ENCODE measurements at regions not wholly inside any gene's neighbourhood (a gene's known extent, or its start where the extent isn't known, plus 50 kb on each side); places are given as distances from the start of the nearest gene placed in this dataset.

GRCh38 chr7:25882151-25882773 is 269.7 kb upstream of the NFE2L3 start:
- TF ChIP-seq SPI1 (IDR thresholded peaks at IDR 0.05; ENCODE audit: borderline replicate concordance, low read depth), result no peak
- TF ChIP-seq, protein P1, sequence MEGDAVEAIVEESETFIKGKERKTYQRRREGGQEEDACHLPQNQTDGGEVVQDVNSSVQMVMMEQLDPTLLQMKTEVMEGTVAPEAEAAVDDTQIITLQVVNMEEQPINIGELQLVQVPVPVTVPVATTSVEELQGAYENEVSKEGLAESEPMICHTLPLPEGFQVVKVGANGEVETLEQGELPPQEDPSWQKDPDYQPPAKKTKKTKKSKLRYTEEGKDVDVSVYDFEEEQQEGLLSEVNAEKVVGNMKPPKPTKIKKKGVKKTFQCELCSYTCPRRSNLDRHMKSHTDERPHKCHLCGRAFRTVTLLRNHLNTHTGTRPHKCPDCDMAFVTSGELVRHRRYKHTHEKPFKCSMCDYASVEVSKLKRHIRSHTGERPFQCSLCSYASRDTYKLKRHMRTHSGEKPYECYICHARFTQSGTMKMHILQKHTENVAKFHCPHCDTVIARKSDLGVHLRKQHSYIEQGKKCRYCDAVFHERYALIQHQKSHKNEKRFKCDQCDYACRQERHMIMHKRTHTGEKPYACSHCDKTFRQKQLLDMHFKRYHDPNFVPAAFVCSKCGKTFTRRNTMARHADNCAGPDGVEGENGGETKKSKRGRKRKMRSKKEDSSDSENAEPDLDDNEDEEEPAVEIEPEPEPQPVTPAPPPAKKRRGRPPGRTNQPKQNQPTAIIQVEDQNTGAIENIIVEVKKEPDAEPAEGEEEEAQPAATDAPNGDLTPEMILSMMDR (IDR thresholded peaks at IDR 0.05; ENCODE audit: insufficient read depth, low read length), result no peak
- no peak for TF ChIP-seq GABPA (IDR thresholded peaks at IDR 0.05; ENCODE audit: low read depth)
- TF ChIP-seq POLR2AphosphoS5 (IDR thresholded peaks at IDR 0.05; ENCODE audit: low read depth), result no peak
- TF ChIP-seq, protein P2, sequence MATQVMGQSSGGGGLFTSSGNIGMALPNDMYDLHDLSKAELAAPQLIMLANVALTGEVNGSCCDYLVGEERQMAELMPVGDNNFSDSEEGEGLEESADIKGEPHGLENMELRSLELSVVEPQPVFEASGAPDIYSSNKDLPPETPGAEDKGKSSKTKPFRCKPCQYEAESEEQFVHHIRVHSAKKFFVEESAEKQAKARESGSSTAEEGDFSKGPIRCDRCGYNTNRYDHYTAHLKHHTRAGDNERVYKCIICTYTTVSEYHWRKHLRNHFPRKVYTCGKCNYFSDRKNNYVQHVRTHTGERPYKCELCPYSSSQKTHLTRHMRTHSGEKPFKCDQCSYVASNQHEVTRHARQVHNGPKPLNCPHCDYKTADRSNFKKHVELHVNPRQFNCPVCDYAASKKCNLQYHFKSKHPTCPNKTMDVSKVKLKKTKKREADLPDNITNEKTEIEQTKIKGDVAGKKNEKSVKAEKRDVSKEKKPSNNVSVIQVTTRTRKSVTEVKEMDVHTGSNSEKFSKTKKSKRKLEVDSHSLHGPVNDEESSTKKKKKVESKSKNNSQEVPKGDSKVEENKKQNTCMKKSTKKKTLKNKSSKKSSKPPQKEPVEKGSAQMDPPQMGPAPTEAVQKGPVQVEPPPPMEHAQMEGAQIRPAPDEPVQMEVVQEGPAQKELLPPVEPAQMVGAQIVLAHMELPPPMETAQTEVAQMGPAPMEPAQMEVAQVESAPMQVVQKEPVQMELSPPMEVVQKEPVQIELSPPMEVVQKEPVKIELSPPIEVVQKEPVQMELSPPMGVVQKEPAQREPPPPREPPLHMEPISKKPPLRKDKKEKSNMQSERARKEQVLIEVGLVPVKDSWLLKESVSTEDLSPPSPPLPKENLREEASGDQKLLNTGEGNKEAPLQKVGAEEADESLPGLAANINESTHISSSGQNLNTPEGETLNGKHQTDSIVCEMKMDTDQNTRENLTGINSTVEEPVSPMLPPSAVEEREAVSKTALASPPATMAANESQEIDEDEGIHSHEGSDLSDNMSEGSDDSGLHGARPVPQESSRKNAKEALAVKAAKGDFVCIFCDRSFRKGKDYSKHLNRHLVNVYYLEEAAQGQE (IDR thresholded peaks at IDR 0.05; ENCODE audit: insufficient replicate concordance, low read depth), result no peak
- Histone ChIP-seq H3K4me3 (replicated peaks; ENCODE audit: insufficient read depth, low read length) (no peak overlapping the region), H3K27ac (replicated peaks) (no peak overlapping the region), H3K27me3 (ENCODE audit: insufficient read depth, poor library complexity, severe bottlenecking) (no peaks in the 10 kb centered on the region)
- no peak for DNase-seq (ENCODE audit: low read depth in 1 of 2, low spot score in 1 of 2)

GRCh38 chr7:25884265-25884828 is 267.7 kb upstream of the NFE2L3 start:
- no peak for DNase-seq (ENCODE audit: low read depth in 1 of 2, low spot score in 1 of 2)
- no peak overlapping the region for H3K27ac ChIP-seq (replicated peaks)
- TF ChIP-seq SPI1 (IDR thresholded peaks at IDR 0.05; ENCODE audit: borderline replicate concordance, low read depth), result no peak
- no peak for TF ChIP-seq GABPA (IDR thresholded peaks at IDR 0.05; ENCODE audit: low read depth)
- no peak for TF ChIP-seq POLR2AphosphoS5 (IDR thresholded peaks at IDR 0.05; ENCODE audit: low read depth)
- TF ChIP-seq, protein P1 (IDR thresholded peaks at IDR 0.05; ENCODE audit: insufficient read depth, low read length), result no peak
- TF ChIP-seq, protein P2 (IDR thresholded peaks at IDR 0.05; ENCODE audit: insufficient replicate concordance, low read depth), result no peak
- no peak overlapping the region for H3K4me3 ChIP-seq (replicated peaks; ENCODE audit: insufficient read depth, low read length)
- H3K27me3 ChIP-seq (ENCODE audit: insufficient read depth, poor library complexity, severe bottlenecking), result no peaks in the 10 kb centered on the region

DNA sequence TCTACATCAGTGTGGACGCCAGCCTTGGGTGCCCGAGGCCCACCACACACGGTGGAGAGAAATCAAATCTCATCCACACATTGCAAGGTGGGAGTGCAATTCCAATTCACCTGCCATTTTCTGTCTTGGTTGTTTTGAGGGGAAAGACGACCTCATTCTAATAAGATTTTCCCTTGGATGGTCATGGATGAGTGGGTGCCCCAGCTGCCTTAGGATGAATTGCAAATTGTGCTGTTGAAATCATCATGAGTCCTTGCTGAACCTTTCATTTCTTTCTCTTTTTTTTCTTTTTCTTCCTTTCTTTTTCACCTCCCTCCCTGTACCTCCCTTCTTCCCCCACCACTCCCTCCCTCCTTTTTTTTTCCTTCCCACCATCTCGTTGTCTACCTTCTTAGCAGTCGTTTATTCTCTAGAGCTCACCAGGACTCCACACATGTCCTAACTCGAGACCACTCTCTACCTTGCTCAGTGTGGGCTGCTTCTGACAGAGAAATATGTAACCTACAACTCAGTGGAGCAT is 266.9 kb upstream of the NFE2L3 start:
- Histone ChIP-seq H3K27ac (replicated peaks) (no peak overlapping the region), H3K27me3 (ENCODE audit: insufficient read depth, poor library complexity, severe bottlenecking) (no peaks in the 10 kb centered on the region), H3K4me3 (replicated peaks; ENCODE audit: insufficient read depth, low read length) (no peak overlapping the region)
- TF ChIP-seq, protein P1 (IDR thresholded peaks at IDR 0.05; ENCODE audit: insufficient read depth, low read length), result no peak
- TF ChIP-seq SPI1 (IDR thresholded peaks at IDR 0.05; ENCODE audit: borderline replicate concordance, low read depth) (no peak), POLR2AphosphoS5 (IDR thresholded peaks at IDR 0.05; ENCODE audit: low read depth) (no peak), GABPA (IDR thresholded peaks at IDR 0.05; ENCODE audit: low read depth) (no peak)
- TF ChIP-seq, protein P2 (IDR thresholded peaks at IDR 0.05; ENCODE audit: insufficient replicate concordance, low read depth), result no peak
- no peak for DNase-seq (ENCODE audit: low read depth in 1 of 2, low spot score in 1 of 2)

Measured in HL-60 (cell line).